ENCODE measurements at regions not wholly inside any gene's neighbourhood (a gene's known extent, or its start where the extent isn't known, plus 50 kb on each side); places are given as distances from the start of the nearest gene placed in this dataset.
"Not testable (repeated sequence)": the region's sequence is repeated elsewhere in the genome, so short reads cannot be mapped to it uniquely, and the experiment has no call there.

DNA sequence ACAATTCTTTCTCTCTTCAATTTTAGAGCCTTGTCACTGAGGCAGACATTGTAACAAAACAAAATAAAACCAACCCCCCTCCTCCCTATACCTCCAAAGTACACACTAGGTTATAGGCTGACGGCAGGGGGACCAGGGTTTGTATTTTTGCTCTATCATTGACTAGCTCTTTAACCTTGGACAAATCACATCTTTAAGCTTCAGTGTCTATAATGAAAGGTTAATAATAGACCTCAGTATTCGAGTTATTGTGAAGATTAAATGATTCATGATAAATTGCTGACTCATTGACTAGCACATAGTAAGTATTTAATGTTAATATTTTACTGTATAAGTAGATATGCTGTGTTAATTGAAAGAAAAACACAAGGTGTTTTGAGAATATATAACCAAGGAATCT is 1267.6 kb upstream of the ADGRL2 start:
- no peak for DNase-seq (ENCODE audit: low read depth in 3 of 3, low spot score in 2 of 3)

GRCh38 chr1:80531182-80531581 is 1269.6 kb upstream of the ADGRL2 start:
- no peak for DNase-seq (ENCODE audit: low read depth in 3 of 3, low spot score in 2 of 3)

GRCh38 chr1:80529546-80529945 is 1271.2 kb upstream of the ADGRL2 start:
- DNase-seq (ENCODE audit: low read depth in 3 of 3, low spot score in 2 of 3) = no peak

GRCh38 chr1:80523861-80524260 is 1276.9 kb upstream of the ADGRL2 start:
- no peak for DNase-seq (ENCODE audit: low read depth in 3 of 3, low spot score in 2 of 3)

GRCh38 chr1:80523071-80523470 is 1277.7 kb upstream of the ADGRL2 start:
- not testable (repeated sequence) for DNase-seq (ENCODE audit: low read depth in 3 of 3, low spot score in 2 of 3)

- DNase-seq (ENCODE audit: low read depth in 3 of 3, low spot score in 2 of 3) = no peak
Measured at GRCh38 chr1:80520949-80521348, 1279.8 kb upstream of the ADGRL2 start.

DNA sequence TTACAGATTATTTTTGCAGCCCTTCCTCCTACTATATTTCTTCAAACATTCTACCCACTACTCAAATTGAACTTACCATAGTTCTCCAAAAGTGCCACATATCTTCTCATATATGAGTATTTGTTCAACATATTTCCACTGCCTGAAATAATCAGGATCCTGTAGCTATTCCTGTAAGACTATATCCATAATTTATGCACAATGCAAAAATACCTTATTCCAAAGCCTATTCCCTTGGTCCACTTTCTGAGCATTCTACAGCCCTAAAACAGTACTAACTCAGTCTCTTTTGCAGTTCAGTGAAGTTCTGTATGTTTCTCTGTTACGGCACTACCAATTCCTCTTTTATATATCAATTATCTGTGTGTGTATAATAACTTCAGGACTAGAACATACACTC is 1283.7 kb upstream of the ADGRL2 start:
- DNase-seq (ENCODE audit: low read depth in 3 of 3, low spot score in 2 of 3) = no peak

GRCh38 chr1:80509965-80510522 is 1290.7 kb upstream of the ADGRL2 start:
- no peak for DNase-seq (ENCODE audit: low read depth in 3 of 3, low spot score in 2 of 3)

- DNase-seq (ENCODE audit: low read depth in 3 of 3, low spot score in 2 of 3) = no peak
Measured at GRCh38 chr1:80506216-80506615, 1294.5 kb upstream of the ADGRL2 start.

- no peak for DNase-seq (ENCODE audit: low read depth in 3 of 3, low spot score in 2 of 3)
Measured at GRCh38 chr1:80498673-80499072, 1302.1 kb upstream of the ADGRL2 start.

GRCh38 chr1:80495806-80496205 is 1304.9 kb upstream of the ADGRL2 start:
- DNase-seq (ENCODE audit: low read depth in 3 of 3, low spot score in 2 of 3) = no peak

DNA sequence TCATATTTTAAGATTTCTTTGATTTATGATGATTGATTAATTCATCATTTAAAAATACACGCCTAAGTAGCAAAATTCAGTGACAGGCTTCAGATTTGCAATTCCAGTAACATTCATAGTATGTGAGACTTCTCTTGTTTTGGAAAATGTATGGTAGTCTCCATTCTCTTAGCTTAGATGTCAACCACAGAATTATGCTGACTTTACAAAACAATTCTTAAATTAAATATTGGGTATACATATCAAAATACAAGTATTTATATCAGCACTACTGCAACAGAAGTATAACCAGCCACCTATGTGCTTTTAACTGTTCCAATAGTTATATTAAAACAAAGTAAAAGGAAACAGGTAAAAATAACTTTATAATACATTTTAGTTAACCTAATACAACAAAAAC is 1328.6 kb upstream of the ADGRL2 start:
- DNase-seq (ENCODE audit: low read depth in 3 of 3, low spot score in 2 of 3) = no peak

- no peak for DNase-seq (ENCODE audit: low read depth in 3 of 3, low spot score in 2 of 3)
Measured at GRCh38 chr1:80468356-80468755, 1332.4 kb upstream of the ADGRL2 start.

DNA sequence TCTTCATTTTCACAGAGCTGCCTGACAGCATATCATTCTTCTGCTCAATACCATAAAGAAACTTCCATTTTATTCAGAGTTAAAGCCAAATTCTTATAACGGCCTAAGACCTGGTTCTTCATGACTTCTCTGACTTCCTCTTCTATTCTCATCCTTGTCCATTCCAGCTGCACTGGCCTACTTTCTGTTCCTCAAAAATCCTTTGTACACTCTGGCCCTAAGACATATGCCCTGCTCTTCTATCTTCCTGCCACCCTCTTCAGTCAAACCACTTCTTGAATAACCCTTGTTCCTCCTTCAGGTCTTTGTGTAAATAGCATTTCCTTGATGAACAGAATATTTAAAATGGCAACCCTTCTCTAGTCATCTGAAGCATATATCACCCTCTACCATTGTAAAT is 1338.7 kb upstream of the ADGRL2 start:
- DNase-seq (ENCODE audit: low read depth in 3 of 3, low spot score in 2 of 3) = no peak

- DNase-seq (ENCODE audit: low read depth in 3 of 3, low spot score in 2 of 3) = no peak
Measured at GRCh38 chr1:80457409-80457808, 1343.3 kb upstream of the ADGRL2 start.

- DNase-seq (ENCODE audit: low read depth in 3 of 3, low spot score in 2 of 3) = no peak
Measured at GRCh38 chr1:80453775-80454174, 1347.0 kb upstream of the ADGRL2 start.

DNA sequence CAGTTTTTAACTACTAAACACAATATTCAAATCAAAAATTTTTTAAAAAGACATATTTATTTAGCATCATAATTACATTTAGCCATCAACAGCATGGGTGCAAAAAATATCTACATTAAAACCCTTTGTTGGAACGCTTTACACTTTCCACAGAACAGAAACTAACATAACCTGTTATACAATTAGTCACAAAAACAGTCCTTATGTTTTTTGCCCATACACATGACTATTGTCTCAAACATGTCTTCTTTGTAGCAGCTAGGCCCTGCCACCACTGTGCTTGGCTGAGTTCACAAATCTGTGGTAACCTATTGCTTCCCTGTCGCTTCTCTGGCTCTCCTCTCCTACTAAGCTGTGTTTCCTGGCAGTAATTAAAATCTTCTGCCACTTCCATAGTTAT is 1350.0 kb upstream of the ADGRL2 start:
- no peak for DNase-seq (ENCODE audit: low read depth in 3 of 3, low spot score in 2 of 3)

DNA sequence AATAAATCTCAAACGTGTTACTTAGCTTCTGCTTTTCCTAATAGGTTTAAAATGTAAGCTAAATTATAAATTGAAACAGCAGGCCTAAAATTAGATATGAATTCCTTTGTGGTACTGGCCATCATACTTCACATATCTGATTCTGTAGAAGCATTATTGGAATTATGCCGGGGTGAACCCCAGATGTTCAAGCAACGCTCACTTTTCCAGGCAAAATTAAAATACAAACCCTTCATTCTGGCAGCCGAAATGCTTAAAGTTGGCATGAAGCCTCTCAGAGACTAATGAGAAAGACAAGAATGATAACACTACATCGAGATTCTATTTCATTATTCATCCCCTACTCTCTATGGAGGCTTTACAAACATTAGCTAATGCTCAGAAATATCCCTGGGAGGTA is 1352.7 kb upstream of the ADGRL2 start:
- no peak for DNase-seq (ENCODE audit: low read depth in 3 of 3, low spot score in 2 of 3)

DNA sequence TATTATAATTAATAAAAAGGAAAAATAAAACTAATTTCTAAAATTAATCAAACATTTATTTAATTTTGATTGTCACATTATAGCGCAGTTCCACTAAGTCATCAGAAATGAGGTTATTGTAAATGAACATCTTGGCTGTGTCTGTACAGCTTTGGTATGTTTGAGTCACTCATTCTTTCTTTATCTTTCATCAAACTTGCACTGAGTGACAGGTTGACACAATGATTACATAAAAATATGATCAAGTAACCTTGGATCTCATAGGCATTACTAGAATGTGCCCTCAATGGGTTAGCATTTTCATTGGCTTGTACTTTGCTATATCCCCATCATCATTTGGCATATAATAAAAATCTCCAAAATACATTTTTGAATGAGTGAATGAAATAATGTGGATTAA is 1353.2 kb upstream of the ADGRL2 start:
- DNase-seq (ENCODE audit: low read depth in 3 of 3, low spot score in 2 of 3) = no peak

GRCh38 chr1:80445033-80445432 is 1355.7 kb upstream of the ADGRL2 start:
- DNase-seq (ENCODE audit: low read depth in 3 of 3, low spot score in 2 of 3) = no peak

DNA sequence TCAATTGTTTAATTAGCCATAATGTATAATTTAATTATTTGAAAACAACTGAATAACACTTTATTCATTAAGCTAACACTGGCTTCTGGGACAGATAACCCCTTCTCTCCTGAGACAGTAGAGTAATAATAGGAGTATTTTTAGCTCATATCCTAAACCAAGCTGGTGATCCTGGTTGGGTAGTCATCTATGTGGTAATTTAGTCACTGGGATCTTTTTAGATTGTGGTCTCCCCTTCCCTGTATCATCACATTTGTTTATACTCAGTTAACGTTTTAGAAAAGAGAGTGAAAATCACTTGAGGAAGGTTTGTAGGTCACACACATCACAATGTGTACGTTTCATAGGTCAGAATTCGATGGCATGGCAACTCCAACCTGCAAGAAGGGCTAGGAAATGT is 1356.6 kb upstream of the ADGRL2 start:
- DNase-seq (ENCODE audit: low read depth in 3 of 3, low spot score in 2 of 3) = no peak

- no peak for DNase-seq (ENCODE audit: low read depth in 3 of 3, low spot score in 2 of 3)
Measured at GRCh38 chr1:80441664-80442063, 1359.1 kb upstream of the ADGRL2 start.

DNA sequence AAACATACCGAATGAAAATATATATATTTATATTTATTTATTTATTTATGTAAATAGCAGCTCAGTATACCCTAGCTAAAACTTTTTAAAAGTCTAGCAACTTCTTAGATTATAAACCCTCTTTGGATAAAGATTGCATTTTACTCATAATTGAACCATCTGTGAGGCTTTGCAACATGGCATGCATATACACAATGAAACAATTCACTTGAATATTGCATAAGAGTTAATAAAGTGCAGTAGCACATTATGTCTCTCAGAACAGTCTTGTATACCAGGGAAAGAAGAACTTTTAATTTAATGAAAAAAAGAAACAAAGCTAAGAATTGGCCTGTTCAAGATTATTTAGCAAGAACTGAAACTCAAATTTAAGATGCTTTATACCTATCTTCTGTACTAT is 1363.9 kb upstream of the ADGRL2 start:
- no peak for DNase-seq (ENCODE audit: low read depth in 3 of 3, low spot score in 2 of 3)

GRCh38 chr1:80427881-80428280 is 1372.9 kb upstream of the ADGRL2 start:
- DNase-seq (ENCODE audit: low read depth in 3 of 3, low spot score in 2 of 3) = no peak

All from right renal cortex interstitium (tissue), 3 donors.